HAP-1 (cell line): ENCODE measurements at regions not wholly inside any gene's neighbourhood (a gene's known extent, or its start where the extent isn't known, plus 50 kb on each side); places are given as distances from the start of the nearest gene placed in this dataset.

Source experiments
- DNase-seq, 2 experiments: peaks; one replicate each; pipeline ENCODE4 v3.0.0-alpha.2; 2016 to 2020; ENCODE audit warnings: low spot score in 2 of 2
- H3K27me3 ChIP-seq: fragments of 250-450 bp; sonication (Bioruptor Pico); 2 replicates; pipeline ENCODE4 v1.5.1; 2020; ENCODE audit warnings: low read depth, mild to moderate bottlenecking, moderate library complexity
- H3K36me3 ChIP-seq: fragments of 250-450 bp; sonication (Bioruptor Pico); replicated peaks from 2 replicates; pipeline ENCODE4 v1.5.1; 2020; ENCODE audit warnings: mild to moderate bottlenecking
- H3K4me1 ChIP-seq: fragments of 250-450 bp; sonication (Bioruptor Pico); 2 replicates; pipeline ENCODE4 v1.5.1; 2020; ENCODE audit warnings: mild to moderate bottlenecking
- H3K4me3 ChIP-seq: fragments of 250-450 bp; sonication (Bioruptor Pico); 2 replicates; pipeline ENCODE4 v1.5.1; 2020; ENCODE audit warnings: mild to moderate bottlenecking, moderate library complexity
- H3K9me3 ChIP-seq: fragments of 250-450 bp; sonication (Bioruptor Pico); 2 replicates; pipeline ENCODE4 v1.5.1; 2020; ENCODE audit warnings: mild to moderate bottlenecking, moderate library complexity
- in situ Hi-C: fragments of 300-500 bp; cut with MboI; formaldehyde crosslinking; loops from 3 replicates; pipeline ENCODE4 v1.14.3; 2020; ENCODE audit warnings: low sequenced_read_pairs, inconsistent platforms, mixed read lengths

- Histone ChIP-seq H3K36me3 (no peaks in the 10 kb centered on the region), H3K9me3 (no peaks in the 10 kb centered on the region), H3K4me1 (no peaks in the 10 kb centered on the region), H3K27me3 (no peaks in the 10 kb centered on the region), H3K4me3 (no peak overlapping the region)
- in situ Hi-C loops, result no loop called here
- DNase-seq, result no peak
Observed at GRCh38 chr3:150147776-150148175, 177.1 kb upstream of the PFN2 start.

GRCh38 chr3:150146991-150147761 is 176.5 kb upstream of the PFN2 start:
- Histone ChIP-seq H3K27me3 (no peaks in the 10 kb centered on the region), H3K9me3 (no peaks in the 10 kb centered on the region), H3K4me1 (no peaks in the 10 kb centered on the region), H3K36me3 (no peaks in the 10 kb centered on the region), H3K4me3 (no peak overlapping the region)
- in situ Hi-C loops, result no loop called here
- no peak for DNase-seq

- Histone ChIP-seq H3K27me3 (no peaks in the 10 kb centered on the region), H3K4me1 (no peaks in the 10 kb centered on the region), H3K36me3 (no peaks in the 10 kb centered on the region), H3K4me3 (no peak overlapping the region), H3K9me3 (no peaks in the 10 kb centered on the region)
- DNase-seq, result no peak
- in situ Hi-C loops, result no loop called here
Observed at GRCh38 chr3:150145659-150146058, 175.0 kb upstream of the PFN2 start.

DNA sequence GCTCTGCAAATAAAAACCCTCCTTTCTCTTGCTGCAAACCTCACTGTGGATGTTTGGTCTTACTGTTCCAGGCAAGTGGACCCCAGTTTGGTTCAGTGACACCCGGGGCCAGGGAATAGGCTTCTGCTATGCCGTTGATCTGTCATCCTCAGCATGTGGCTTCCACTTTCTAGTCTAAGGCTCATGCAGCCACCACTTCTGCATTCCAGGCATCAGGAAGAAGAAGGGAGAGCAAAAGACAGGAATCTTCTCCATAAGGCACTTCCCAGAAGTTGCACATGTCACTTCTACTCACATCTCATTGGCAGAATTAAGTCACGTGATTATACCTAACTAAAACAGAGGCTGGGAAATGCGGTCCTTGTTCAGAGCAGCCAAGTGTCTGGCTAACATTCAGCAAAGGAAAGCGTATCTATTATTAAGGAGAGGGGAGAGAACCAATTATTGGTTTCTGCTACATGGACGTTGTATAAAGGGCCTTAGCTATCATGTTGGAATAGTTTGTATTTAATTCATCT is 173.6 kb upstream of the PFN2 start:
- Histone ChIP-seq H3K36me3 (no peaks in the 10 kb centered on the region), H3K4me3 (no peak overlapping the region), H3K4me1 (no peaks in the 10 kb centered on the region), H3K9me3 (no peaks in the 10 kb centered on the region), H3K27me3 (no peaks in the 10 kb centered on the region)
- in situ Hi-C loops, result no loop called here
- DNase-seq, result no peak

DNA sequence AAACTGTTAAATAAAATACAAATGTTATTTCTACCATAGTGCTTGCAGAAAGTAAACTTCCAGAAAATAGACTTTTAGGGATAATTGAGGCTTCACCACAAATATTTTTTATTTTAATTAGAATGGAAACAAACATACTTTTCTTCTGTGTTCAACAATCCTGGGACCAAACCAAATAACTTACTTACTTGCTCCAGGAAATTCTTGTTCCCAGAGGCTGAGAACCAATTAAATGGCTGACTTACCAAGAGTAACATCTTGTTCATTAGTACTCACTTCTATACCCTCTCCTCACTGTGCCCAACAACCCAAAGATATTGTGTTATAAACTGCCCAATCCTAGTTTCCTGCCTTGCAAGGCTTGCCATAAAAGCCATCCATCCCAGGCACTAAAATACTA is 172.2 kb upstream of the PFN2 start:
- Histone ChIP-seq H3K4me1 (no peaks in the 10 kb centered on the region), H3K36me3 (no peaks in the 10 kb centered on the region), H3K4me3 (no peak overlapping the region), H3K27me3 (no peaks in the 10 kb centered on the region), H3K9me3 (no peaks in the 10 kb centered on the region)
- no peak for DNase-seq
- in situ Hi-C loops, result no loop called here

DNA sequence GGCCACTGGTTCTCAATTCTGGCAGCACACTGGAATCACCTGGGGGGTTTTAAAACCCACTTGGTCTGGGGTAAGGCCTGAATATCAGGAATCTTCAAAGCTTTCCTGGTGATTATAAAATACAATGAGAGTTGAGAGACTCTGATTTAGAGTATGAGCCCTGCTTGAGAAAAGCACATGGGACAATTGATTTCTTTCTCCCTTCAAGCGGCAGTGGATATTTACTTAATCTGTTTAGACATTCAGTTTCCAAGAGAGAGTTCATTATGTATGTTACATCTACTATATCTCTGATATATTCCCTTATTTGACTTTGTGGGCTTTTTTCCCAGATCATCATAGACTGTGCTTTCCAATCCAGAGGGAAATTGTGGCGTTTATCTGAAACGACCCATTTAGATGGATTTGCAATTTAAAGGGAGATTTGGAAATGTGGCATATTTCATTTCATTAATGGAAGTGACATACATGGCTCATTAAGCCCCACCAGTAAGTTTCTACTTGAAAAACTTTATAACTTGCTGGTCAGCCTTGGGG is 171.2 kb upstream of the PFN2 start:
- DNase-seq, result no peak
- no peaks in the 10 kb centered on the region for H3K9me3 ChIP-seq
- in situ Hi-C loops, result no loop called here
- no peaks in the 10 kb centered on the region for H3K36me3 ChIP-seq
- no peak overlapping the region for H3K4me3 ChIP-seq
- no peaks in the 10 kb centered on the region for H3K4me1 ChIP-seq
- peaks cover under 1% of the 10 kb centered on the region; the same call in 1 of the 2 replicates for H3K27me3 ChIP-seq

DNA sequence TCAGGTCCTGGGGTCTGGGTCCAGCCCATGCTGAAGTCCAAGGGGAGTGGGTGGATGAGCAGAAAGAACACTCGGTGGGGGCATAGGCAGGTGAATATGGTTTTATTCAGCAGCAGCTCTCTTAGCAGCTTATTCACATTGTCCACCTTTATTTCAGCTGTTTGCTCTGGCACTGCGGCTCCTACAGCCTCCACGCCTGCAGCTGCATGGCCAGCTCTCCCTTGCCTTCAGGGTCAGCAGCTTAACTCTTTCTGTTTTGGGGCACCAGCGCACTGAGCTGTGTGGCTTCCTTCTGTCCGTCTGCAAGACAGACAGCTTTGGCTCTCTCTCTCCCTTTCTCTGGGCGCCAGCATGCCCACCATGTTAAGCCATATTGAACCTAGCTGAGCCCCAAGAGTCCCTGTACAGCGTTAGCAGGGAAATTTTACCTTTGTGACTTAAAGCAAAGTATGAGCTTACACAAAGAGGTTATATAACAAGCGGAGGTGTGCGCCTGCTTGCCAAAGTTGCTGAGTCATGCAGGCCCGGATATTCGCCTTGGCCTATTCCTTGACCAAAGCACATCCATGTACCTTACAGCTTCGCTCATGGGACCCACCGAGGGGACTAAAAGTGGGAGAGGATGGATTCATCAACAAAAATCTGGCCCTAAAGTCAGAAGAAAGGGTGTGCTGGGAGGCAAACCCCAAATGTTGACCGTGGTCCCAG is 170.1 kb upstream of the PFN2 start:
- H3K4me3 ChIP-seq, result no peak overlapping the region
- in situ Hi-C loops, result no loop called here
- H3K9me3 ChIP-seq, result no peaks in the 10 kb centered on the region
- no peak for DNase-seq
- H3K4me1 ChIP-seq, result no peaks in the 10 kb centered on the region
- H3K27me3 ChIP-seq, result peaks cover 2% of the 10 kb centered on the region; the same call in 1 of the 2 replicates
- no peaks in the 10 kb centered on the region for H3K36me3 ChIP-seq

DNA sequence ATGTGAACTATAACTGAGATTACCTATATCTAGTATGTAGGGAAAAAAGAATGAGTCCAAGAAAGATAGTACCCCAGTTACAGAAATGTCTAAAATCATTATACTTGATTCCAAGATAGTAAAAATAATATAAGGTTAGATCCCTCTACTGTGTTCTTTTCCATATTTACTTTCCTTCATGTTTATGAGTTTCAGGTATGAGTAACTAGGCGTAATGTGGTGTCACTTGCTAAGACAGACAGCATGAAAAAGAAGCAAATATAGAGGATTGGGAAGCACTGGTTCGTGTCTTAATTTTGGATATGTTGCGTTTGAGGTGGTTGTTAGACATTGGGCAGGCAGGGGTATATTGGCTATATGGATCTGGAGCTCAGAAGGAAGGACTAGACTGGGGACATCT is 168.1 kb upstream of the PFN2 start:
- peaks cover 3% of the 10 kb centered on the region for H3K4me1 ChIP-seq
- H3K36me3 ChIP-seq, result no peaks in the 10 kb centered on the region
- no peak overlapping the region for H3K4me3 ChIP-seq
- DNase-seq, result no peak
- in situ Hi-C loops, result no loop called here
- H3K27me3 ChIP-seq, result peaks cover 2% of the 10 kb centered on the region; the same call in 1 of the 2 replicates
- no peaks in the 10 kb centered on the region for H3K9me3 ChIP-seq

GRCh38 chr3:150136242-150136641 is 165.5 kb upstream of the PFN2 start:
- H3K9me3 ChIP-seq, result no peaks in the 10 kb centered on the region
- in situ Hi-C loops, result no loop called here
- no peaks in the 10 kb centered on the region for H3K36me3 ChIP-seq
- peaks cover 2% of the 10 kb centered on the region; the same call in 1 of the 2 replicates for H3K27me3 ChIP-seq
- no peak for DNase-seq
- no peak overlapping the region for H3K4me3 ChIP-seq
- peaks cover 3% of the 10 kb centered on the region for H3K4me1 ChIP-seq

DNA sequence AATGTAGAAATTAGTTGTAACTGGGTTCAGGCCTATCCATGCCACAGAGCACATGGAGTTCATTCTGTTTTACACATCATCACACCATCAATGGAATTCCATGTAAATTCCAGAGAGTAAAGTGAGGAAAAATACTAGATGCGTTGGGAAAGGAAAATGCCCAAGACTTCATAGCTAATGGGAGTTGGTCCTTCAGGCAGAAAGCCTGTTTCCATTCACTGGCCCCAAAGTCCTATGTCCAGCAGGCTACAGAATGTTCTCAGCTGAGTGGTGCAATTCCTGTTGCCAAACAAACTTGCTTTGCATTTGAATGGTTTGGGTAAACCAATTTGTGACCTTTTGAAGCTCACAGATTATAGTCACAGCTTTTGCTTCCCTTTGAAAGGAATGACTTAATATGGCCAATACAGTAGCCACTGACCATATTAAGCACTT is 164.6 kb upstream of the PFN2 start:
- Histone ChIP-seq H3K9me3 (no peaks in the 10 kb centered on the region), H3K4me1 (peaks cover 3% of the 10 kb centered on the region), H3K27me3 (peaks cover 2% of the 10 kb centered on the region; the same call in 1 of the 2 replicates), H3K4me3 (no peak overlapping the region), H3K36me3 (no peaks in the 10 kb centered on the region)
- peak in 1 of 2 experiments; percentile 26 for DNase-seq
- in situ Hi-C loops, result no loop called here

GRCh38 chr3:150133293-150133692 is 162.6 kb upstream of the PFN2 start:
- no peaks in the 10 kb centered on the region for H3K9me3 ChIP-seq
- H3K4me3 ChIP-seq, result no peak overlapping the region
- H3K27me3 ChIP-seq, result peaks cover 2% of the 10 kb centered on the region; the same call in 1 of the 2 replicates
- no peak for DNase-seq
- H3K36me3 ChIP-seq, result no peaks in the 10 kb centered on the region
- in situ Hi-C loops, result no loop called here
- peaks cover 3% of the 10 kb centered on the region for H3K4me1 ChIP-seq

DNA sequence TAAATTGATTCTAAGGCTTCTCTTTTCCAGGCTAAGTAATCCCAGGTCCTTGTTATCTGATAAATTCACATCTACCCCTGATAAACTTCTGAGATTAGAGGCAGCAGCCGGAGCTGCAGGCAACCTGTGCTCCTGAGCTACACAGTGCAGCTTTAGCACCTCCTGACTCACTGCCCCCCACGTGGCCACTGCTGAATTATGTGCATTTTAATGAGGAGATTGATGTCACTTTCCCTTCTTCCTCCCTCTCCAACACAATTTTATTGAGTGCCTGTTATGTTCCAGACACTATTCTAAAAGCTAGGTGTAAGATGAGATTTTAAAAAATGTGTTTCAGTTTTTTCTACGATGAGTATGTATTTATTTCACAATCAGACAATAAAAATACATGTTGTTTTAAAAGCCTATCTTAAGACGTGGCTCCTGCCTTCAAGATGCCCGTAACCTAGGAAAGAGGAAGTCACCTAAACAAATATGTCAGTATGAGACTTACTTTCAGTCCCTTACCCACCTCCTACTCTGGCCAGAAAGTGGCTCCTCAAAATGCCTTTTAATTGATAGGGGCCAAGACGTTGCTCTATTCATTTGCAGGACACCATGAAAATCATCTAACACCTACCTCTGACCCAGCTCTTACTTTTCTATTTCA is 161.5 kb upstream of the PFN2 start:
- peaks cover 3% of the 10 kb centered on the region for H3K4me1 ChIP-seq
- H3K9me3 ChIP-seq, result no peaks in the 10 kb centered on the region
- peaks cover 2% of the 10 kb centered on the region; the same call in 1 of the 2 replicates for H3K27me3 ChIP-seq
- H3K4me3 ChIP-seq, result no peak overlapping the region
- H3K36me3 ChIP-seq, result no peaks in the 10 kb centered on the region
- in situ Hi-C loops, result no loop called here
- peak in 1 of 2 experiments; percentile 31 for DNase-seq

GRCh38 chr3:150131663-150132062 is 161.0 kb upstream of the PFN2 start:
- in situ Hi-C loops, result no loop called here
- no peak for DNase-seq
- Histone ChIP-seq H3K36me3 (no peaks in the 10 kb centered on the region), H3K9me3 (no peaks in the 10 kb centered on the region), H3K27me3 (peaks cover under 1% of the 10 kb centered on the region; the same call in 1 of the 2 replicates), H3K4me1 (peaks cover 3% of the 10 kb centered on the region), H3K4me3 (no peak overlapping the region)
